ENCODE measurements at regions not wholly inside any gene's neighbourhood (a gene's known extent, or its start where the extent isn't known, plus 50 kb on each side); places are given as distances from the start of the nearest gene placed in this dataset.
"Not testable (repeated sequence)": the region's sequence is repeated elsewhere in the genome, so short reads cannot be mapped to it uniquely, and the experiment has no call there.

GRCh38 chr9:40927260-40927631 lies 201.2 kb downstream of the FOXD4L6 start:
- H3K27me3 Mint-ChIP-seq = no peaks in the 10 kb centered on the region
- ChIA-PET POLR2A (no interaction called here), CTCF (no interaction called here)
- H3K9me3 Mint-ChIP-seq (ENCODE audit: low read depth) = peaks cover 65% of the 10 kb centered on the region
- H3K4me3 Mint-ChIP-seq = no peak overlapping the region
- intact Hi-C loops (cut with DNase I, micrococcal nuclease) = no loop called here
- peaks cover 7% of the 10 kb centered on the region for H3K36me3 Mint-ChIP-seq (ENCODE audit: low read depth)
- no peak overlapping the region for H3K27ac Mint-ChIP-seq
- H3K4me1 Mint-ChIP-seq = no peaks in the 10 kb centered on the region
- DNase-seq (no peak), ATAC-seq (no peak)

- Mint-ChIP-seq H3K36me3 (ENCODE audit: low read depth) (peaks cover 2% of the 10 kb centered on the region), H3K27ac (no peak overlapping the region), H3K4me1 (no peaks in the 10 kb centered on the region), H3K4me3 (no peak overlapping the region), H3K9me3 (ENCODE audit: low read depth) (peaks cover 61% of the 10 kb centered on the region), H3K27me3 (no peaks in the 10 kb centered on the region)
- intact Hi-C loops (cut with DNase I, micrococcal nuclease) = no loop called here
- DNase-seq = no peak
- ChIA-PET POLR2A (no interaction called here), CTCF (no interaction called here)
- no peak for ATAC-seq
Observed at GRCh38 chr9:40926404-40927259, 201.8 kb downstream of the FOXD4L6 start.

DNA sequence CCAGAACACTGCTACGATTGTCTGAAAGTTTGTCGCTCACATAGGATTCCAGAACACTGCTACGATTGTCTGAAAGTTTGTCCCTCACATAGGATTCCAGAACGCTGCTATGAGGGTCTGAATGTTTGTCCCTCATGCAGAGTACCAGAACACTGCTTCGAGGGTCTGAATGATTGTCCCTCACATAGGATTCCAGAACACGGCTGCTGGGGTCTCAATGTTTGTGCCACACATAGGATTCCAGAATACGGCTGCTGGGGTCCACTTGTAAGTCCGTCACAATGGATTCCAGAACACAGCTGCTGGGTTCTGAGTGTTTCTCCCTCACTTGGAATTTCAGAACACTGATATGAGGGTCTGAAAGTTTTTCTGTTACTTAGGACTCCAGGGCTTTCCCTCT lies 203.3 kb downstream of the FOXD4L6 start:
- ATAC-seq (no peak), DNase-seq (no peak)
- Mint-ChIP-seq H3K4me3 (no peak overlapping the region), H3K9me3 (ENCODE audit: low read depth) (peaks cover 64% of the 10 kb centered on the region), H3K4me1 (no peaks in the 10 kb centered on the region), H3K27me3 (no peaks in the 10 kb centered on the region), H3K27ac (no peak overlapping the region), H3K36me3 (ENCODE audit: low read depth) (peaks cover 1% of the 10 kb centered on the region)
- POLR2A ChIA-PET = no interaction called here
- intact Hi-C loops (cut with DNase I, micrococcal nuclease) = no loop called here
- CTCF ChIA-PET = no interaction called here

- ATAC-seq; H3K27ac Mint-ChIP-seq; H3K4me1 Mint-ChIP-seq; intact Hi-C loops (cut with DNase I, micrococcal nuclease); DNase-seq; POLR2A ChIA-PET; H3K27me3 Mint-ChIP-seq; H3K4me3 Mint-ChIP-seq; CTCF ChIA-PET: not testable (repeated sequence)
- Mint-ChIP-seq H3K36me3 (ENCODE audit: low read depth) (peaks cover 30% of the 10 kb centered on the region), H3K9me3 (ENCODE audit: low read depth) (peaks cover 59% of the 10 kb centered on the region)
Observed at GRCh38 chr9:40916399-40916783, 212.1 kb downstream of the FOXD4L6 start.

DNA sequence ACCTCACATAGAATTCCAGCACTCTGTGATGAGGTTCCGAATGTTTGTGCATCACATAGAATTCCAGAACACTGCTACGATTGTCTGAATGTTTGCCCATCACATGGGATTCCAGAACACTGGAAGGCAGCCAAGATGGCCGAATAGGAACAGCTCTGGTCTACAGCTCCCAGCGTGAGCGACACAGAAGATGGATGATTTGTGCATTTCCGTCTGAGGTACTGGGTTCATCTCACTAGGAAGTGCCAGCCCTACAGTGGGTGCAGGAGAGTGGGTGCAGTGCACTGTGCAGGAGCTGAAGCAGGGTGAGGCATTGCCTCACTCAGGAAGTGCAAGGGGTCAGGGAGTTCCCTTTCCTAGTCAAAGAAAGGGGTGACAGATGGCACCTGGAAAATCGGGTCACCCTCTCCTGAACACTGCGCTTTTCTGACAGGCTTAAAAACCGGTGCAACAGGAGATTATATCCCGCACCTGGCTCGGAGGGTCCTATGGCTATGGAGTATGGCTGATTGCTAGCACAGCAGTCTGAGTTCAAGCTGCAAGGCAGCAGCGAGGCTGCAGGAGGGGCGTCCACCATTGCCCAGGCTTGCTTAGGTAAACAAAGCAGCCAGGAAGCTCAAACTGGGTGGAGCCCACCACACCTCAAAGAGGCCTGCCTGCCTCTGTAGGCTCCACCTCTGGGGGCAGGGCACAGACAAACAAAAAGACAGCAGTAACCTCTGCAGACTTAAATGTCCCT lies 212.7 kb downstream of the FOXD4L6 start:
- ATAC-seq; H3K27ac Mint-ChIP-seq; intact Hi-C loops (cut with DNase I, micrococcal nuclease); H3K27me3 Mint-ChIP-seq; H3K4me3 Mint-ChIP-seq; CTCF ChIA-PET; POLR2A ChIA-PET; H3K4me1 Mint-ChIP-seq; DNase-seq: not testable (repeated sequence)
- Mint-ChIP-seq H3K36me3 (ENCODE audit: low read depth) (peaks cover 30% of the 10 kb centered on the region), H3K9me3 (ENCODE audit: low read depth) (peaks cover 63% of the 10 kb centered on the region)

DNA sequence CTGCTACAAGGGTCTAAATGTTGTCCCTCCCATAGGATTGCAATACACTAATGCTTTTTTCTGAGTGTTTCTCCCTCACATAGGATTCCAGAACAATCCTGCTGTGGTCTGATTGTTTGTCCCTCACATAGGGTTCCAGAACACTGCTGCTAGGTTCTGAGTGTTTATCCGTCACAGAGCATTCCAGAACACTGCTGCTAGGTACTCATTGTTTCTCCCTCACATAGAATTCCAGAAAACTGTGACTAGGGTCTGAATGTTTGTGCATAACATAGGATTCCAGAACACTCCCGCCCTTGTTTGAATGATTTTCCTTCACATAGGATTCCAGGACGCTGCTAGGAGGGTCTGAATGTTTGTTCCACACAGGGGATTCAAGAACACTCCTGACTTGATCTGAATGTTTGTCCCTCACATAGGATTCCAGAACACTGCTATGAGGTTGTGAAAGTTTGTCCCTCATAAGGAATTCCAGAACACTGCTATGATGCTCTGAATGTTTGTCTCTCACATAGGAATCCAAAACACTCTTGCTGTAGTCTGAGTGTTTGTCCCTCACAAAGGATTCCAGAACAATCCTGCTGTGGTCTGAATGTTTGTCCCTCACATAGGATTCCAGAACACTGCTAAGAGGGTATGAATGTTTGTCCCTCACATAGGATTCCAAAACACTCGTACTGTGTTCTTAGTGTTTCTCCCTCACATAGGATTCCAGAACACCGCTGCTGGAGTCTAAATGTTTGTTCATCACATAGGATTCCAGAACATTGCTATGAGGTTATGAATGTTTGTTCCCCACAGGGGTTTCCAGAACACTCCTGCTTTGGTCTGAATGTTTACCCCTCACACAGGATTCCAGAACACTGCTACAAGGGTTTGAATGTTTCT lies 213.5 kb downstream of the FOXD4L6 start:
- DNase-seq (no peak), ATAC-seq (no peak)
- Mint-ChIP-seq H3K27me3 (peaks cover 3% of the 10 kb centered on the region), H3K9me3 (ENCODE audit: low read depth) (peaks cover 64% of the 10 kb centered on the region), H3K4me1 (no peaks in the 10 kb centered on the region), H3K27ac (no peak overlapping the region), H3K4me3 (no peak overlapping the region), H3K36me3 (ENCODE audit: low read depth) (peaks cover 29% of the 10 kb centered on the region)
- CTCF ChIA-PET = no interaction called here
- POLR2A ChIA-PET = no interaction called here
- intact Hi-C loops (cut with DNase I, micrococcal nuclease) = no loop called here

- CTCF ChIA-PET = no interaction called here
- POLR2A ChIA-PET = no interaction called here
- Mint-ChIP-seq H3K27me3 (peaks cover 3% of the 10 kb centered on the region), H3K4me3 (no peak overlapping the region), H3K9me3 (ENCODE audit: low read depth) (peaks cover 63% of the 10 kb centered on the region), H3K27ac (no peak overlapping the region), H3K4me1 (no peaks in the 10 kb centered on the region), H3K36me3 (ENCODE audit: low read depth) (peaks cover 31% of the 10 kb centered on the region)
- DNase-seq (no peak), ATAC-seq (no peak)
- intact Hi-C loops (cut with DNase I, micrococcal nuclease) = no loop called here
Observed at GRCh38 chr9:40913928-40914673, 214.4 kb downstream of the FOXD4L6 start.

GRCh38 chr9:40913096-40913719 lies 215.3 kb downstream of the FOXD4L6 start:
- Mint-ChIP-seq H3K27ac (no peak overlapping the region), H3K9me3 (ENCODE audit: low read depth) (peaks cover 61% of the 10 kb centered on the region), H3K4me3 (no peak overlapping the region), H3K27me3 (peaks cover 3% of the 10 kb centered on the region), H3K36me3 (ENCODE audit: low read depth) (peaks cover 30% of the 10 kb centered on the region), H3K4me1 (no peaks in the 10 kb centered on the region)
- ATAC-seq = no peak
- intact Hi-C loops (cut with DNase I, micrococcal nuclease) = no loop called here
- ChIA-PET CTCF (no interaction called here), POLR2A (no interaction called here)
- DNase-seq = no peak

DNA sequence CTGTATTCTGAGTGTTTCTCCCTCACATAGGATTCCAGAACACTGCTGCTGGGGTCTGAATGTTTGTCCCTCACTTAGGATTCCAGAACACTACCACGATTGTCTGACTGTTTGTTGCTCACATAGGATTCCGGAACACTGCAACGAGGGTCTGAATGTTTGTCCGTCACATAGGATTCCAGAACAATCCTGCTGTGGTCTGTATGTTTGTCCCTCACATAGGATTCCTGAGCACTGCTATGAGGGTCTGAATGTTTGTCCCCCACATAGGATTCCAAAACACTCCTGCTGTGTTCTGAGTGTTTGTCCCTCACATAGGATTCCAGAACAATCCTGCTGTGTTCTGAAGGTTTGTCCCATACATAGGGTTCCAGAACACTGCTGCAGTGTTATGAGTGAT lies 215.8 kb downstream of the FOXD4L6 start:
- POLR2A ChIA-PET; CTCF ChIA-PET; H3K27me3 Mint-ChIP-seq; intact Hi-C loops (cut with DNase I, micrococcal nuclease); H3K4me3 Mint-ChIP-seq; H3K4me1 Mint-ChIP-seq; H3K27ac Mint-ChIP-seq; ATAC-seq; DNase-seq: not testable (repeated sequence)
- Mint-ChIP-seq H3K9me3 (ENCODE audit: low read depth) (peaks cover 59% of the 10 kb centered on the region), H3K36me3 (ENCODE audit: low read depth) (peaks cover 30% of the 10 kb centered on the region)

- Mint-ChIP-seq H3K4me1 (no peaks in the 10 kb centered on the region), H3K27me3 (peaks cover 3% of the 10 kb centered on the region), H3K36me3 (ENCODE audit: low read depth) (peaks cover 24% of the 10 kb centered on the region), H3K27ac (no peak overlapping the region), H3K4me3 (no peak overlapping the region), H3K9me3 (ENCODE audit: low read depth) (peaks cover 56% of the 10 kb centered on the region)
- ChIA-PET POLR2A (no interaction called here), CTCF (no interaction called here)
- ATAC-seq (no peak), DNase-seq (no peak)
- intact Hi-C loops (cut with DNase I, micrococcal nuclease) = loop anchor here in 1 of 2 experiments (2.0 kb wide), 1 partner anchor 25 kb away; no protein-coding TSS in a partner anchor
Observed at GRCh38 chr9:40911647-40912046, 216.8 kb downstream of the FOXD4L6 start.

- POLR2A ChIA-PET, H3K4me3 Mint-ChIP-seq, CTCF ChIA-PET, H3K27me3 Mint-ChIP-seq, DNase-seq, H3K27ac Mint-ChIP-seq, H3K4me1 Mint-ChIP-seq, ATAC-seq: not testable (repeated sequence)
- intact Hi-C loops (cut with DNase I, micrococcal nuclease) = loop anchor here in 1 of 2 experiments (2.0 kb wide), 1 partner anchor 24 kb away; no protein-coding TSS in a partner anchor
- H3K36me3 Mint-ChIP-seq (ENCODE audit: low read depth) = peaks cover 22% of the 10 kb centered on the region
- H3K9me3 Mint-ChIP-seq (ENCODE audit: low read depth) = peaks cover 61% of the 10 kb centered on the region
Observed at GRCh38 chr9:40910995-40911394, 217.5 kb downstream of the FOXD4L6 start.
